ENCODE measurements at regions not wholly inside any gene's neighbourhood (a gene's known extent, or its start where the extent isn't known, plus 50 kb on each side); places are given as distances from the start of the nearest gene placed in this dataset.

DNA sequence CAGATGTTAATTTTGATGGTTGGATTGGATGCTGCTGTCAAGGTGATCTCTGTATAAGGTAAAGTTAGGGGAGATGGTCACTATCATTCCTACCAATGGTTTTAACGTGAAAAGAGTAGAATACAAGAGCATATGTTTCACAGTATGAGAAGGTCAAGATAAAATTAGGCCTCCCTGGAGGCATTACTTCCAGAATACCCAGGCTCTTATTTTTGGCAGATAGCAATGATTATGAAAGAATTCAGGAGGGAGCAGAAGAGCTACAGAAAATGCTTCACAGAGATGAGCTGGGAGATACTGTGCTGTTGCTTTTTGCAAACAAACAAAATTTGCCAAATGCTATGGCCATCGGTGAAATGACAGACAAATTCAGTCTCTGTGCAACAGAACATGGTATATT lies 547.5 kb upstream of the SPRY2 start:
- TF ChIP-seq CTCF (IDR thresholded peaks at IDR 0.05) (no peak), POLR2A (IDR thresholded peaks at IDR 0.05; ENCODE audit: low read length) (no peak), MAX (IDR thresholded peaks at IDR 0.05) (no peak), TP53 (CRISPR knock-in tag; IDR thresholded peaks at IDR 0.05) (no peak), BCL3 (IDR thresholded peaks at IDR 0.05) (no peak), JUN (IDR thresholded peaks at IDR 0.05) (no peak)
- TF ChIP-seq, protein P1, sequence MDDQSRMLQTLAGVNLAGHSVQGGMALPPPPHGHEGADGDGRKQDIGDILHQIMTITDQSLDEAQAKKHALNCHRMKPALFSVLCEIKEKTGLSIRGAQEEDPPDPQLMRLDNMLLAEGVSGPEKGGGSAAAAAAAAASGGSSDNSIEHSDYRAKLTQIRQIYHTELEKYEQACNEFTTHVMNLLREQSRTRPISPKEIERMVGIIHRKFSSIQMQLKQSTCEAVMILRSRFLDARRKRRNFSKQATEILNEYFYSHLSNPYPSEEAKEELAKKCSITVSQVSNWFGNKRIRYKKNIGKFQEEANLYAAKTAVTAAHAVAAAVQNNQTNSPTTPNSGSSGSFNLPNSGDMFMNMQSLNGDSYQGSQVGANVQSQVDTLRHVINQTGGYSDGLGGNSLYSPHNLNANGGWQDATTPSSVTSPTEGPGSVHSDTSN (IDR thresholded peaks at IDR 0.05): no peak

Measured in A549 (cell line).